Fibroblast of skin of right quadriceps (primary cell): ENCODE measurements at regions not wholly inside any gene's neighbourhood (a gene's known extent, or its start where the extent isn't known, plus 50 kb on each side); places are given as distances from the start of the nearest gene placed in this dataset.

ENCODE experiments used
- DNase-seq: peaks from one replicate; pipeline ENCODE4 v3.0.0-alpha.2; 2013

DNA sequence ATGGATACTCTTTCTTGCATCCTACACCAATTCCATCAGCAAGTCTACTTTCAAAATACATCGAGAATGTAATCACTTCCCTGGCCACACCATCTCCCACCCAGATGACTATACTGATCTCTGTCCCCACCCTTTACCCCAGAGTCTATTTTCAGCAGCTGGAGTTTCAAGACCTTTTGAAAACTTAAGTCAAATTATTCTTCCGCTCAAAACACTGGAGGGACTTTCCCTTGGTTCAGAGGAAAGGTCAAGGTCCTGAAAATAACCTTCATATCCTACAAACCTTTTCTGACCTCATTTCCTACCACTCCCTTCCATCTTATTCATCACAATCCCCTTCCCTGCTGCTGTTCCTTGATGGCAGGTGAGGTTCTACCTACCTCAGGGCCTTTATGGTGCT is 58.8 kb upstream of the LYPD6 start:
- DNase-seq, result no peak

DNA sequence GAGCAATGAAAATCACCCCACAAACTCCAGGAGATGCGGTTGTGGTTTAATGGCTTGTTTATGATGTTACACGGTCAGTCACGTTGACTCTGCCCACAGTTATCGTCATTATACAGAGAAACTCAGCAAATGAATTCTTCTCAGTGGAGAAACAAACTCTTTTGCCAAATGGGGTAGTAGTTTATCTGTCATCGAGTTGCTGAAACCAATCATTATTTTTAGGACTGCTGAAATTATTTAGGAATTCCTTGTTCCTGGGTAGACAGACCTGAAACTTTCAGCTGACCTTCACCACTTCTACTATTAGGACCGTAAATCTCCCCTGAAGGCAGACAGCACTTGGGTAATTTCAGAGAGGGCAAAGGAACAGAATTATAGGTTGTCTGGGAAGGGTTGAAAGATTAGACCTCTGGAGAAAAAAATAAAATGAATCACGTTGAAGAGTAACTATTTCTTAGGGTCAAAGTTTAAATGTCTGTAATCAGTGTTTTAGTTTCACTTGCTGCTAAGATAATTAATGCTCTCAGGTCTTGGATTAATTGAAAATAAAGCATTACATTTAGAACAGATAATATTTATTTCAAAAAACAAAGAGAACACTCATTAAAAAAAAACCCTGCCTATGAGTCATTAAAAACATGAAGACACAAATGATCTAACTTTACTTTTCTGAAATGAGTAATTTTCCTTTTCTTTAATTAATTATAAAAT is 52.1 kb upstream of the LYPD6 start:
- DNase-seq, result peak; percentile 75

DNA sequence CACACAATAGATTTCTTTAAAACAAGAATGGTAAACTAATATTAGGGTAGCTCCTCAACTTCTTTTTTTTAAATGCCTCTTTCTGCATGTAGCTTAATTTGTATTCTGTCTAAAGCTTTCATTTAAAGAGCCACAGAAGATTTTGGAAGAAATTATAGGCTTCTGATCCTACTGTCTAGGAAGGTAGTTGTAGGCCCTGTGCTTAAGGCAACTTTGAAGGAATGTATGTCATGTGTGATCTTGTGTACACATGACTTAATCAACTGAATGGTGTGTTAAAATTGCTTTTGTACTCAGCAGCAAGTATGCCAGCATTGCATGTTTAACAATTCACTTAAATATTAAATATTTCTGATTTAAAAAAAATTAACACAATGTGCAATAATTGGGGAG is 51.5 kb upstream of the LYPD6 start:
- DNase-seq, result no peak
